Right cardiac atrium (tissue), 5 donors: ENCODE measurements at regions not wholly inside any gene's neighbourhood (a gene's known extent, or its start where the extent isn't known, plus 50 kb on each side); places are given as distances from the start of the nearest gene placed in this dataset.
"Not testable (repeated sequence)": the region's sequence is repeated elsewhere in the genome, so short reads cannot be mapped to it uniquely, and the experiment has no call there.

Experiments
- ATAC-seq, 2 donors: fragments of 200-7000 bp; cut with Tn5 transposase; one replicate each; pipeline versions ENCODE4 v1.8.0 to v1.9.1; 2020; ENCODE audit warnings: moderate library complexity in 2 of 2, mild to moderate bottlenecking in 1 of 2
- DNase-seq, 3 donors: peaks; one replicate each; pipeline ENCODE4 v3.0.0-alpha.2; 2020
- H3K27ac ChIP-seq: one replicate; pipeline ENCODE4 v1.5.1; 2013; ENCODE audit warnings: mild to moderate bottlenecking, low read length, control low read depth, moderate library complexity
- H3K27me3 ChIP-seq: one replicate; pipeline ENCODE4 v1.6.1; 2013; ENCODE audit not compliant: control insufficient read depth, insufficient read depth
- H3K4me1 ChIP-seq: one replicate; pipeline ENCODE4 v1.6.1; 2013; ENCODE audit warnings: low read length; ENCODE audit not compliant: control insufficient read depth, insufficient read depth
- H3K4me3 ChIP-seq: one replicate; pipeline ENCODE4 v1.5.1; 2013; ENCODE audit warnings: low read length, control low read depth
- H3K9me3 ChIP-seq: one replicate; pipeline ENCODE4 v1.6.1; 2013; ENCODE audit warnings: low read length; ENCODE audit not compliant: control insufficient read depth
- WGBS: extraction: QIAGEN DNeasy Blood & Tissue Kit; methylation state at CpG from one replicate; pipeline ENCODE4 v1.1.7; 2013; 5-methylcytosine and 5-hydroxymethylcytosine counted together
- intact Hi-C, 4 donors: fragments of 100-400 bp; cut with DNase I; formaldehyde crosslinking; loops; one replicate each; pipeline versions ENCODE4 v1.11.0 to v1.14.0; 2022 to 2023
- donor health status: healthy with polysubstance abuse.
- donor health status: DM: no; HTN: yes; CAD: no.
- donor health status: DM: no; HTN: no; CAD: no.
- donor health status: DM: no; HTN: yes; CAD: no; lungs with severe emphysema.
- donor health status: DM: yes; HTN: yes; CAD: no.

DNA sequence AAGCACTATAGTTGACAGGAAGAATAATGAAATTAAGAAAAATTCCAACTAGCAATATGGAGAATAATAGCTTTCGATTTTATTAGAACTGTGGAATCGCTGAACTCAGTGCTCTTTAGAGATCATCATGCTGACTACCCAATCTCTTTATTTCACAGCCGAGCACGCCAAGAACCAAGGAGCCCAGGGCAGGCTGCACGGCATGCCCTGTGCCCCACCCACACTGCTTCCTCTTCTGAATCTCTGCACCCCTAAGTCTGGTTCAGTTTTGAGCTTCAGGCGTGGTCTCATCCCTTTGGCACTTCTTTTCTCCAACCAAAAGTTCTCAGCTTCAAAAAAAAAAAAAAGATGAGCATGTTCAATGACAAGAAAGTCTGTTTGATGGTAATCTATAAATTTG lies 92.4 kb upstream of the ZNF800 start:
- DNase-seq, result no peak
- Histone ChIP-seq H3K27me3 (no peaks in the 10 kb centered on the region), H3K4me3 (no peak overlapping the region), H3K27ac (no peak overlapping the region), H3K9me3 (no peaks in the 10 kb centered on the region), H3K4me1 (no peaks in the 10 kb centered on the region)
- ATAC-seq, result no peak
- intact Hi-C loops, result no loop called here
- WGBS, result 66% methylated on average over 6 of the region's 6 CpGs

DNA sequence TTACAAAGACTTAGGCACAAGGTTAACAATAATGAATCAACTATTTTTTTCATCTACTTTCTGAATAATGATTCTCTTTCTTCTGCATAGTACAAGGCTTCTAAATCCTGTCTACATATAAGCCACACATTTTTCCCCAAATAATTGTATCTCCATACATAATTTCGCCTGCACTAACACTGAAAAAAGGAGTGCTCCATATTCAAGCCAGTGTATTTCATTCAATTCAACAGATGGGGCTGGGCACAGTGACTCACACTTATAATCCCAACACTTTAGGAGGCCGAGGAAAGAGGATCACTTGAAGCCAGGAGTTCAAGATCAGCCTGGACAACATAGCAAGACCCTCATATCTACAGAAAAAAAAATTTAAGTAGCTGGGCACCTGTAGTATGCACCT lies 86.0 kb upstream of the ZNF800 start:
- Histone ChIP-seq H3K9me3 (peaks cover 2% of the 10 kb centered on the region), H3K27ac (no peak overlapping the region), H3K27me3 (no peaks in the 10 kb centered on the region), H3K4me3 (no peak overlapping the region), H3K4me1 (no peaks in the 10 kb centered on the region)
- intact Hi-C loops, result no loop called here
- no peak for ATAC-seq
- 64% methylated on average over 2 of the region's 2 CpGs for WGBS
- DNase-seq, result no peak

DNA sequence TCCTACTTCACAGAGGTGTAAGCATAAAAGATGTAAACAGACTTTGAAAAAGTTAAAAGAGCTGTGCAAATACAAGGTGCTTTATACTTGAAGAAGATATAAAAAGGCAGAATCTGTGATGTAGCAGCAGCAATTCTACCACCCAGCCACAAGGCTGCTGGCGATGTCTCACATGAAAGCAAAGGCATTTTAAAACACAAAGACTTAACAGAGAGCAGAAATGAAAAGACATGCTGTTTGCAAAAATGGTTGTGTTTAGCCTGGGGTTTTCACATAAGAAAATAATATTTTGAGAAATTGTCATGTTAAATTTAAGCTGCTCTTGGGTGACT lies 85.5 kb upstream of the ZNF800 start:
- Histone ChIP-seq H3K9me3 (peaks cover 2% of the 10 kb centered on the region), H3K4me3 (no peak overlapping the region), H3K27me3 (no peaks in the 10 kb centered on the region), H3K4me1 (no peaks in the 10 kb centered on the region), H3K27ac (no peak overlapping the region)
- WGBS, result 4% methylated on average over 1 of the region's 1 CpG
- ATAC-seq (no peak), DNase-seq (no peak)
- intact Hi-C loops, result no loop called here

DNA sequence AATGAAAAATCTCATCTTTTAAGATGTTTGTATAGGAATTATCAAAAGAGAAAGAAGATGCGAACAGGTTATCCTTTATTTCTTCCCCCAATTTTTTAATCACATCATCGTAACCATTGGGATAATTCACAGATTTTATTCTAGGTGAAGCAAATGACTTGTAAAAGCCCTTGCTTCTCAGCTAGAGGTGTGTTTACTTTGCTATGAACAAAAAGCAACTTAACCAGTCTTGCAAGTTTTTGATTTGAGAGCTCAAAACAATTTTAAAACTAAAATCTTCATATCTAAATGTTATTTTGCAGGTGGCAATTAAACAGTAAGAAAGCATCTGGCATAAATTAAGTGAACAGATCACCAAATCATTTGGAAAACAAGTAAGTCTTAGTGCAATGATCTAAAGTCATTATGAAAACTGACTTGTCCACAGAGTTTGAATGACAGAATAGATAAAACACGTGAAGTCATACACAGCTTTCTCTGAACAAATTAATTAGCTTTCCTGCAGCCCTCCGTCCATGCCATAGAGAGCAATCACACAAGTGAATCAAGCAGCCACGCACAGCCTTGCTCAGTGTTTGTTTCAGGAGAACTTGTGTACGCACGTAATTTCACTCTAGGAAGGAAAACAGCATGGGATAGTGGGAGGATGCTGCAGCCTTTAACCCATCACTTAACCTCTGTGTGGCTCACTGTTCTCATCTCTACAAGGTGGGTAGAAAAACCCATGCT lies 85.0 kb upstream of the ZNF800 start:
- DNase-seq, result no peak
- H3K27me3 ChIP-seq, result no peaks in the 10 kb centered on the region
- peaks cover 2% of the 10 kb centered on the region for H3K9me3 ChIP-seq
- intact Hi-C loops, result no loop called here
- H3K4me3 ChIP-seq, result no peak overlapping the region
- ATAC-seq, result no peak
- H3K27ac ChIP-seq, result no peak overlapping the region
- no peaks in the 10 kb centered on the region for H3K4me1 ChIP-seq
- WGBS, result 48% methylated on average over 7 of the region's 7 CpGs

DNA sequence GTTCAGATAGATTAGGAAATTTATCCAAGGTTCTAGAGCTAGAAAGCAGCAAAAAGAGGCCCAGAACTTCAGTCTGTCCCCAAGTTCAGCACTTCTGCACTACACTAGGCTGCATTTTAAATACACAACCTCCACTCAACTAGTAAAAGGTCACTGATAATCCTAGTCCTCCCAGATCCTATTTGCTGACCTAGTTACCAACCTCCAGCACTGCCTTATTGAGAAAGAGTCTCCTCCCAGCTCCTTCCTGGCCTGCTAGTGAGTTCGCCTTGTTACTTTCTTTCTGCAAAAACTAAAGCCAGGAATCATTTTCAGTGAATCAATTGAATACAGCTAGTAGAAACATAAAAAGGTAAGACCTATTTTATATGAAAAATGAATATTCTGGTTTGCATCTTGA lies 84.1 kb upstream of the ZNF800 start:
- no peak for DNase-seq
- Histone ChIP-seq H3K27ac (no peak overlapping the region), H3K27me3 (no peaks in the 10 kb centered on the region), H3K4me3 (no peak overlapping the region), H3K4me1 (no peaks in the 10 kb centered on the region), H3K9me3 (peaks cover 2% of the 10 kb centered on the region)
- intact Hi-C loops, result no loop called here
- ATAC-seq, result no peak
- 76% methylated on average over 1 of the region's 1 CpG for WGBS

DNA sequence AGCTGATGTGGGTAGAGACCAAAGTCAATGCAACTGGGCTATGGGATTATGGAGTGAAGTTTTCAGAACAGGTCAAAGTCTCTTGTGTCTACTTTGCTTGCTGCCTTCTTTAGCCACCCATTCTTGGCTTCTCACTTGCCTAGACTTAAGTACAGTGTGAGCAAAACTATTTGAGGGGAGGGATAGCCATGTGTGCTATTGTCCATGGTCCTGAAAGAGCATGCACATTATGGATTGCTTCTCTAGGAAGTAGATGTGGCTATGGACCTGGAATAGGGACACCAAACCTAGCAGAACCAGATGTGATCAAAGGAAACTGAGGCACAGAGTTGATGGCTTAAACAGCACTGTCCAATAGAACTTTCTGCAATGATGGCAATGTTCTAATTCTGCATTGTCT lies 81.9 kb upstream of the ZNF800 start:
- no peak for ATAC-seq
- no peaks in the 10 kb centered on the region for H3K4me1 ChIP-seq

DNA sequence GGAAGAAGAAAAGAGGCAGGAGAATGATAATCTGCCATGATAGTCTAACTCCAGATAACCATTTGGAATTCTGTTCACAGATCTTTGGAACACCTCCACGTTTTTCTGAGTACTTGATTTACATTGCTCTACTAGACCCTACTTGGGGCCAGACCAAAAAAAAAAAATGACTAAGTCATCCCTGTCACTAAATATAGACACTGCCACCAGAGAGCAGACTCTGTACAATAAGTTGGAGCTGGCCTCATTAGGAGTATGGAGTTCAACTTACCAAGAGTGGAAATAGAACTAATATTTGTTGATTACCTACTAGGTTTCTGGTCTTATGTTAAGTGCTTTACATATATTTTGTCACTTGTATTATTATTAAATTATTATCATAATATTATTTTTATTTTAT lies 80.9 kb upstream of the ZNF800 start:
- DNase-seq (no peak), ATAC-seq (no peak)
- intact Hi-C loops, result no loop called here
- no peaks in the 10 kb centered on the region for H3K27me3 ChIP-seq
- H3K4me1 ChIP-seq, result no peaks in the 10 kb centered on the region
- 5% methylated on average over 1 of the region's 1 CpG for WGBS
- H3K9me3 ChIP-seq, result peaks cover 2% of the 10 kb centered on the region
- no peak overlapping the region for H3K27ac ChIP-seq
- H3K4me3 ChIP-seq, result no peak overlapping the region

More for the DNA sequence above, 81.9 kb upstream of the ZNF800 start:
- Histone ChIP-seq H3K9me3 (peaks cover 2% of the 10 kb centered on the region), H3K27ac (no peak overlapping the region), H3K27me3 (no peaks in the 10 kb centered on the region), H3K4me3 (no peak overlapping the region)
- intact Hi-C loops, result no loop called here
- no peak for DNase-seq

DNA sequence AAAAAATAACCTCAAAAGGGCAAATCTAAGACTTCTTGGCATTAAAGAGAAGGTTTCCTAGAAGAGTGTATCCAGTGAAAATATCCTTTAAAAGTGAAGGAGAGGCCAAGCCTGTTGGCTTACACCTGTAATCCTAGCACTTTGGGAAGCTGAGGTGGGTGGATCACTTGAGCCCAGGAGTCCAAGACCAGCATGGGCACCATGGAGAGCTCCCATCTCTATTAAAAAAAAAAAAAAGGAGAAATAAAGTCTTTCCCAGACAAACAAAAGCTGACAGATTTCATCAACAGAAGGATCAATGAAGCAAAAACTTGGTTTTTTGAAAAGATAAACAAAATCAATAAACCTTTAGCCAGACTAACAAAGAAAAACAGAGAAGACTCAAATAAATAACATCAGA lies 67.6 kb upstream of the ZNF800 start:
- no peak for ATAC-seq
- no peak overlapping the region for H3K4me3 ChIP-seq
- peaks cover 3% of the 10 kb centered on the region for H3K9me3 ChIP-seq
- no peak for DNase-seq
- H3K27ac ChIP-seq, result no peak overlapping the region
- H3K27me3 ChIP-seq, result no peaks in the 10 kb centered on the region
- no peaks in the 10 kb centered on the region for H3K4me1 ChIP-seq
- intact Hi-C loops, result no loop called here

DNA sequence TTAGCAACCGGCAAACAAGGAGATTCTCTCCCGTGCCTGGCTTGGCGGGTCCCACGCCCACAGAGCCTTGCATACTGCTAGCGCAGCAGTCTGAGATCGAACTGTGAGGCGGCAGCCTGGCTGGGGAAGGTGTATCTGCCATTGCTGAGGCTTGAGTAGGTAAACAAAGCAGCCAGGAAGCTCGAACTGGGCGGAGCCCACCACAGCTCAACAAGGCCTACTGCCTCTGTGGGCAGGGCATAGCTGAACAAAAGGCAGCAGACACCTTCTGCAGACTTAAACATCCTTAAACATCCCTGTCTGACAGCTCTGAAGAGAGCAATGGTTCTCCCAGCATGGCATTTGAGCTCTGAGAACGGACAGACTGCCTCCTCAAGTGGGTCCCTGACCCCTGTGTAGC lies 58.8 kb upstream of the ZNF800 start:
- H3K27ac ChIP-seq, DNase-seq, H3K9me3 ChIP-seq, H3K4me3 ChIP-seq, H3K27me3 ChIP-seq, intact Hi-C loops, H3K4me1 ChIP-seq, ATAC-seq: not testable (repeated sequence)
- WGBS, result 75% methylated on average over 10 of the region's 10 CpGs

DNA sequence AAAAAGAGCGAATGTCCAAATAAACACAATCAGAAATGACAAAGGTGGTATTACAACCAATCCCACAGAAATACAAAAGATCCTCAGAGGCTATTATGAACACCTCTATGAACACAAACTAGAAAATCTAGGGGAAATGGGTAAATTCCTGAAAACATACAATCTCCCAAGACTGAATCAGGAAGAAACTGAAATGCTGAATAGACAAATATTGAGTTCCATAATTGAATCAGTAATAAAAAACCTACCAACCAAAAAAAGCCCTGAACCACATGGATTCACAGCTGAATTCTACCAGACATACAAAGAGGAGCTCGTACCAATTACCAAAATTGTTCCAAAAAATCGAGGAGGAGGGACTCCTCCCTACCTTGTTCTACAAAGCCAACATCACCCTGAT lies 56.1 kb upstream of the ZNF800 start:
- H3K4me3 ChIP-seq, result no peak overlapping the region
- DNase-seq (no peak), ATAC-seq (no peak)
- intact Hi-C loops, result no loop called here
- H3K9me3 ChIP-seq, result peaks cover 2% of the 10 kb centered on the region
- H3K27ac ChIP-seq, result no peak overlapping the region
- no peaks in the 10 kb centered on the region for H3K27me3 ChIP-seq
- no peaks in the 10 kb centered on the region for H3K4me1 ChIP-seq
- 55% methylated on average over 3 of the region's 3 CpGs for WGBS

DNA sequence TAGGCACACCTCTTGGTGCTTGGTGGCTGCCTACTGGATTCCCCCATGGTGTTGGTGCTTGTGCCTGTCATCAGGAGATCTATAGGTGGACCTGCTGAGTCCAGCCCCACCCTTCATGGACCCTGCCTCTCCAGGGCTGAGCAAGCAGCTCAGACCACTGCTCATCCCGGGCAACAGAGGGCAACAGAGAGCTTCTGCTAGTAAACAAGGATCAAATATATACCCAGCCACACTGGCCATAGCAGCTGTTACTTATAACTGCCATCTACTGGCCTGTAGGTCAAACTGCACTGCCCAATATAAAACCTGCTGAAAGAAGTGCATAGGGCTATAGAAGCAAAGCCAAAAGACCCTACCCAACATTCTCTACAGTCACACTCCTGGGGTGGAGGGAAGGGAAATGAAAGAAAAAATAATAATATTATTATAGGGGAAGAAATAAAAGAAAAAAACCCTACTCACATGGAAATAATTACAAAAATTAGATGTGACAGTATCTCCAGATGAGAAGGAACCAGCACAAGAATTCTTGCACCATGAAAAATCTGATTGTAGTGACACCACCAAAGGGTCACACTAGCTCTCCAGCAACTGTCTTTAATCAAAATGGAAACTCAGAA lies 54.9 kb upstream of the ZNF800 start:
- no peak for DNase-seq
- Histone ChIP-seq H3K4me3 (no peak overlapping the region), H3K27ac (no peak overlapping the region), H3K9me3 (peaks cover 2% of the 10 kb centered on the region), H3K27me3 (no peaks in the 10 kb centered on the region), H3K4me1 (no peaks in the 10 kb centered on the region)
- WGBS, result 2% methylated on average over 1 of the region's 1 CpG
- peak in 1 of 2 donors; percentile 31 for ATAC-seq
- intact Hi-C loops, result no loop called here

DNA sequence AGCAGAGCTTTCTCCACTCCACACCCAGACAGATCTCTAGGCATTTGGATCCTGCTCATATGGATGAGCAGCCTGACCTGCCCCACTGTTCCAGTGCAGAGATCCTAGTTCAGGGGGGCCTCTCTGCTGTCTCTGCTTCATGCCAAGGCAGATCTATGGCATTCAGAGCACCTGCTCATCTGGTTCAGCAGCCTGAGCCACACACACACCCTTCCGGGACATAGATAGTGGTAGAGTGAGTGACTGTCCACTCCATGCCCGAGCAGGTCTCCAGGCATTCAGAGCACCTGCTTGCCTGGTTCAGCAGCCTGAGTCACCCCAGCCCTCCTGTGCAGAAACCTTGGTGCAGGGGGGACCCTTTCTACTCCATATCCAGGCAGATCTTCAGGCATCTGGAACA lies 54.3 kb upstream of the ZNF800 start:
- peaks cover 2% of the 10 kb centered on the region for H3K9me3 ChIP-seq

More for the DNA sequence above, 54.3 kb upstream of the ZNF800 start:
- WGBS, result 82% methylated on average over 2 of the region's 2 CpGs
- H3K4me3 ChIP-seq, result no peak overlapping the region
- ATAC-seq, result no peak
- H3K27ac ChIP-seq, result no peak overlapping the region
- no peaks in the 10 kb centered on the region for H3K4me1 ChIP-seq
- intact Hi-C loops, result no loop called here
- no peaks in the 10 kb centered on the region for H3K27me3 ChIP-seq
- no peak for DNase-seq
